HPDE6-E6E7 (cell line): ENCODE measurements at regions not wholly inside any gene's neighbourhood (a gene's known extent, or its start where the extent isn't known, plus 50 kb on each side); places are given as distances from the start of the nearest gene placed in this dataset.

ENCODE experiments used
- DNase-seq: peaks from one replicate; pipeline ENCODE4 v3.0.0; 2011; ENCODE audit warnings: missing footprints; ENCODE audit errors: extremely low spot score

- DNase-seq = no peak
Measured at GRCh38 chr1:57925226-57925625, 501.4 kb upstream of the DAB1 start.

- DNase-seq = no peak
Measured at GRCh38 chr1:57922130-57922529, 498.3 kb upstream of the DAB1 start.

DNA sequence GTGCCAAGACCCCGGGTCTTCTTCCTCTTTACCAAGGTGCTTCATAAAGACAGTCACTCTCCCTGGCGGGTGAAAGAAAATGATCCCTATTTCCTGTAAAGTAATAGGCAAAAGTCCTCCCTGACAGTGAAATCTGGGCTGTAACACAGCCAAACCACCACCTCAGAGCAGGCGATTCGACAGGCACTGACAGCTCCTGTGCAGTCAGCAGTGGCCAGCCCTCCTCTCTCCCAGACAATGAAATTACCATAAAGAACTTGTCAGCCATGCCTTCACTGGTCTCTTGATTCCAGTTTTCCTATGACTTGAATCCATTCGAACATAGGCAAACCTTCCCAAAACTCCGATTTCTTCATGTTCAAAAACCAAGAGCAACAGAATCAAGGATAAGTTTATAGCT lies 492.2 kb upstream of the DAB1 start:
- DNase-seq = peak; percentile 22

GRCh38 chr1:57911427-57911826 lies 487.6 kb upstream of the DAB1 start:
- DNase-seq = no peak

- DNase-seq = no peak
Measured at GRCh38 chr1:57910782-57911181, 486.9 kb upstream of the DAB1 start.

- DNase-seq = no peak
Measured at GRCh38 chr1:57910305-57910704, 486.4 kb upstream of the DAB1 start.

DNA sequence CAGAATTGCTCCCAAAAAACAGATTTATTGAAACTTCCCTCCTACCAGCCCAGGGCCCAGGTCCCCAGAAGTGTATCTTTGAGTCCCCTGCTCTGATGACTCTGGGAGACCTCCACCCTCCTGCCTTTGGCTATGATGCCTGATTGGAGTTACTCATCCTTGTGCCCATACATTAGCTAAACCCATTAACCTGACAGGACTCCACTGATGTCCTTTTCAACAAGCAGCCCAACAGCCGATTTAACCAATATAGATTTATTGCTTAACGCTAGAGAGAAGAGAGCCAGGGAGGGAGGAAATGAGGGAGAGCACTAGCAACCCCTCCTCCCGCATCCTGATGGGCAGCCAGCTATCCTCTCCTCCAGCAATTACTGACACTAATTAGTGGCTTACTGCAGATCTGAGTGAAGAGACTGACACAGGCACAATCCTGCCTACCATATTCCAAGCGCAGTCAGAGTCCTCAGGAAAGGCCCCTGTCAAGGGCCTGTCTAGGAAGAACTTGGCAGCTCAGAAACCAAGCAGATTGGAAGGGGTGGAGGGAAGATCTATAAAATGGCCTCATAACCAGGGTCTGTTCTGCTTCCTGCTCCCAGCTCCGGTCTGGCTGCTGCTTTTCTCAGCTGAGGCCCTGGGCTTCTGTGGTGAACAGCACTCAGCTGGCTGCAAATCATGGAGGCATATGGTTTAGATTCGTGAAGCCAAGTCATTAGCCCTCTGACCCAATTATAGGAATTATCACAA lies 484.5 kb upstream of the DAB1 start:
- DNase-seq = no peak

- no peak for DNase-seq
Measured at GRCh38 chr1:57901208-57901919, 477.5 kb upstream of the DAB1 start.

- DNase-seq = no peak
Measured at GRCh38 chr1:57898531-57898930, 474.7 kb upstream of the DAB1 start.

- no peak for DNase-seq
Measured at GRCh38 chr1:57897581-57897980, 473.7 kb upstream of the DAB1 start.

DNA sequence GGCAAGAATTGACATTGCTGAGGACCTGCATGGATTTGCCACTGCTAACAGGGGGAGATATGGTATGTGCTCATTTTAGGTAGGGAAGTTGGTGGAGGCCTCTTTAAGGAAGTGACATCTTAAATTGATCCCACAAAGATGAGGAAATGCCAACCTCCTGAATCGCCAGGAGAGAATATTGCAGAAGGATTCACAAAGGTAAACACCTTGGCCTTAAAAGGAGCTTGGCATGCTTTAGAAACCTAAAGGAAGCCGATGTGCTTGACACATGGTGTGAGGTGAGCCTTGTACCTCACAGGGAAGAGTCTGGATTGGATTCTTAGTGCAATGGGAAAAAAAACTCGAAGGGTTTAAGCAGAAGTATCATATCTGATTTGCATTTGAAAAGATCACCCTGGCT lies 470.5 kb upstream of the DAB1 start:
- DNase-seq = no peak

DNA sequence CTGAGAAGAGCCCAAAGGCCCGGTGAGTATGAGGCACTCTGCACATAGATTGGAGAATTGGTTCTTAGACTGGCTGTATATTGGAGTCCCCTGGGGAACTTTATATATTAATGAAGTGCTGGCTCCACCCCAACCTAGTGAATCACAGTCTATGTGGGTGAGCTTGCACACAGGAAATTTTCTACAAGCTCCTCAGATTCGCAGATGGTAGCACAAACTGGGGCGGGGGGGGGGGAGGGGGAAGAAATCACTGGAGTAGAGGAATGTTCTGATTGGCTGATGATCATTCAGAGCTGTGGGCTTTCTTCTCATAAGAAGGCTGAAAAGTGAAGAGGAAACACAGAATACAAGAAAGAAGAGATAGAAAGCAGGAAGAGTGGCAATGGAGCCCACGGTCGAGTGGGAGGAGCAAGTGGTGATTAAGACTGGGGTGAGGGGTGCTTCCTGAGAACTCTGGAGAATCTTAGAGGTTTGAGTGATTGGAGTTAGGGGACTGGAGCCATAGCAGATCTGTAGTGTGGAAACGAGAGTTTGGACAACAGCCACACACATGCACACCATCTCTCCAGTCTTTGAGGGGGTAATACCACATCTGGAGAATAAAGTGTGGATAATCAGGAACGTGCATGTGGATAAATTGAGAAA lies 465.9 kb upstream of the DAB1 start:
- DNase-seq = no peak

DNA sequence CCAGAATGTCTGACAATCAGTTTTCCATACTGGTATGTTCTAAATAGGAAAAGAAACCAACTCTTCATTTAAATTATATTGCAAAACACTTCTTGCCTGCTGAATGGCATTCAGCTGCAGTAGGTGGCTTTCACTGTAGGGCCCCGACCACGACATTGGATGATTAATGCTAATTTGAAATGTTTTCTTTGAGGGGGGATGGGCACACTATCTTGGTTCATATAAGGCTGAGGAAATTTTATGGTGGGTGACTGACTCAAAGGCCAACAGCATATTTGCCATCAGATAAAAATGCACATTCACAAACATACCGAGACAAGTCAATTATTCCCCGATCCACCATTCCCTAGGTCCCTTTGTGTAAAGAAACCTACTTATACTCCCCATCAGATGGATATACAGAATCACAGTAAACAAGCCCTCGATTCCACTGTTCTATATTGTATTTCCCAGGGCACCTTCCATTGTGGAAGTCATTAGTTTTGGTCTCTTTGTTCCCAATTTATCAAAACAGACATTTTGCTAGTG lies 464.2 kb upstream of the DAB1 start:
- DNase-seq = no peak

DNA sequence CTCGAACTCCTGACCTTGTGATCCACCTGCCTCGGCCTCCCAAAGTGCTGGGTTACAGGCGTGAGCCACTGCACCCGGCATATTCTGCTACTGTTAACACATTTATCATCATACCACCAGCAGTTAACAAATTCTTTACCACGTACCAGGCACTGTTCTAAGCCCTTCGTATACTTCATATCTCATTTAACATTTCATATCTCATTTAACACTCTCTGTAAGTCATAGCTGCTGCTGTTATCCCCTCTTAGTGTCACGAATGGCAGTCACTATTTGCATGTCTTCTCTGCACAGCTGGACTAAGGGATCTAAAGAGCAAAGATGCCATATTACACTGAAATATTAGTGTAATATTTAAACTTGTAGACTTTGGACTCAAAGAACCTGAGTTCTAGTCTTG lies 462.5 kb upstream of the DAB1 start:
- no peak for DNase-seq

DNA sequence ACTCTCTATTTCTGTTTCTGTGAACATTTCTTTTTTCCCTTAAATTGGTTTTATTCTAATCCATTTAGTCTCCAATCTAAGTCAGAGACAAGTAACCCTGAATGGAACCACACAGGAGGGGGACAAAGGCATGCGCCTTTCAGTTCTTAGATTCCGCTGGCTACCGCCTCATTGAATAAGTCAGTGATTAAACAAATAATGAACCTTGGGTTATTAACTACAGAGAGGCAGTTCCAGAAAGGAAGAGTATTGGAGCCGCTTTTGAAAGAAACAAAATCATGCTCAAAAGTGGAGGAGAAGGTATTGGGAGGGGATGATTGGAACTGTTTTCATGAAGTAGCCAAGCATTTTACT lies 459.8 kb upstream of the DAB1 start:
- no peak for DNase-seq

GRCh38 chr1:57882934-57883641 lies 459.2 kb upstream of the DAB1 start:
- no peak for DNase-seq

DNA sequence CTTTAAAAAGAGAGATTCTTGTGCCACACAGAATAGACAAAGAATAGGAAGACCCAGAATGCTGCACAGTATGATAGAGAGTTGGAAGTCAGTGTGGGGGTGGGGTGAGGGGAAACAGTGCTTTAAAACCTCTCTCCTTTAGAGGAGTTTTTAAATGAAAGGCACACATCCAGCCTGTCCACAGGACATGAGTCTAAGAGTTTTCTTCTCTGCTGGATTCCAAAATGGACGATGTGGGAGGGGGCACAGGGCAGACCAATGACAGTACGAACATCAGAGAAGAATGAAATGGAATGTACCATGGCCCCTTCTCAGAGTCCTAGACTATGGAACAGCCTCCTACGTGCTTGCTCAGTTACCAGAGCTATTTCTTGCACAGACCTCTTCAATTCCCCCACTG lies 458.2 kb upstream of the DAB1 start:
- DNase-seq = no peak

- no peak for DNase-seq
Measured at GRCh38 chr1:57881639-57882038, 457.8 kb upstream of the DAB1 start.

GRCh38 chr1:57879700-57880099 lies 455.8 kb upstream of the DAB1 start:
- DNase-seq = no peak

- DNase-seq = no peak
Measured at GRCh38 chr1:57874418-57874877, 450.6 kb upstream of the DAB1 start.

GRCh38 chr1:57872913-57873312 lies 449.1 kb upstream of the DAB1 start:
- no peak for DNase-seq

DNA sequence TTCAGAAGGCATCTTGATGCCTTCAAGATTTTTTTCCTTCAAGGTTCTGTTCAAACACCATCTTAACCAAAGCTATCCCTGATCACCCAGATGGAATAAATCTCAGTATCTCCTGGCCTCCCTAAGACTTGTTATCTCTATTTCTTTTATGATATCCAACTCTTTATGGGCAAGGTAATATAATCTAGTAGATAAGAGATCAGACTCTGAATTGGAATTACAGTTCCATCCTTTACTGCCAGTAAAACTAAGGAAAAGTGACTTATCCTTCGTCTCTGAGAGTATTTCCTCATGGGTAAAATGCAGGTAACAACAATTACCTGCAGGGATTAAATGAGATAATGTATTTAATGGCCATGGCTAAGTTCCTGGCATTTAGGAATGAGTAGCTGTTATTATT lies 445.0 kb upstream of the DAB1 start:
- DNase-seq = no peak
